Right lobe of liver (tissue), 6 donors: ENCODE measurements at regions not wholly inside any gene's neighbourhood (a gene's known extent, or its start where the extent isn't known, plus 50 kb on each side); places are given as distances from the start of the nearest gene placed in this dataset.
"Not testable (repeated sequence)": the region's sequence is repeated elsewhere in the genome, so short reads cannot be mapped to it uniquely, and the experiment has no call there.

ENCODE experiments used
- ATAC-seq, 4 donors: fragments of 200-7000 bp; cut with Tn5 transposase; one replicate each; pipeline ENCODE4 v1.9.1; 2020; ENCODE audit warnings: mild to moderate bottlenecking in 4 of 4, moderate library complexity in 4 of 4
- DNase-seq, 3 donors: peaks; one replicate each; pipeline ENCODE4 v3.0.0-alpha.2; 2020
- H3K27ac ChIP-seq, 3 donors: fragments of 200-600 bp; one replicate each; pipeline ENCODE4 v1.8.0; 2022
- H3K27me3 ChIP-seq, 2 donors: fragments of 200-600 bp; one replicate each; pipeline ENCODE4 v1.8.0; 2022
- H3K36me3 ChIP-seq, 4 donors: fragments of 200-600 bp; sonication (generic) in 1 of 4; one replicate each; pipeline versions ENCODE4 v1.5.1 to v1.8.0; 2017 to 2022; ENCODE audit warnings: control low read depth in 1 of 4
- H3K4me1 ChIP-seq, 4 donors: fragments of 200-600 bp; sonication (generic) in 1 of 4; one replicate each; pipeline versions ENCODE4 v1.5.1 to v1.8.0; 2017 to 2022; ENCODE audit warnings: control low read depth in 1 of 4
- H3K4me3 ChIP-seq, 3 donors: fragments of 200-600 bp; one replicate each; pipeline ENCODE4 v1.8.0; 2022
- H3K9me3 ChIP-seq, 4 donors: fragments of 200-600 bp; sonication (generic) in 1 of 4; one replicate each; pipeline versions ENCODE4 v1.5.1 to v1.8.0; 2017 to 2022; ENCODE audit warnings: control low read depth in 1 of 4
- CTCF ChIP-seq, 4 donors: fragments of 200-600 bp in 3 of 4; fragments of 450-650 bp in 1 of 4; IDR thresholded peaks; one replicate each; pipeline versions ENCODE4 v1.5.1 to v1.8.0; 2016 to 2022; ENCODE audit warnings: antibody characterized with exemption in 4 of 4, mild to moderate bottlenecking in 2 of 4
- POLR2A ChIP-seq: fragments of 450-650 bp; IDR thresholded peaks from one replicate; pipeline ENCODE4 v1.6.1; 2017; ENCODE audit warnings: antibody characterized with exemption, mild to moderate bottlenecking
- WGBS: methylation state at CpG from one replicate; pipeline ENCODE4 v1.1.6; 2018; ENCODE audit warnings: low coverage, low lambda C conversion rate; ENCODE audit not compliant: insufficient coverage; ENCODE audit errors: missing lambda C conversion rate; 5-methylcytosine and 5-hydroxymethylcytosine counted together
- intact Hi-C, 2 donors: fragments of 100-400 bp; cut with DNase I; formaldehyde crosslinking; loops; one replicate each; pipeline versions ENCODE4 v1.11.2 to v1.14.1; 2022
- donor health status: DM: no; HTN: yes; CAD: no.
- donor health status: DM: no; HTN: no; CAD: no.
- donor health status: DM: no; HTN: no; CAD: no.
- donor health status: DM: no; HTN: yes; CAD: no.
- donor health status: DM: no; HTN: yes; CAD: no.

- Histone ChIP-seq H3K4me3 (no peak overlapping the region), H3K4me1 (peaks cover 0 to 2% (median 0%) of the 10 kb centered on the region in 4 donors), H3K9me3 (no peaks in the 10 kb centered on the region), H3K36me3 (no peaks in the 10 kb centered on the region), H3K27ac (no peak overlapping the region), H3K27me3 (no peaks in the 10 kb centered on the region)
- intact Hi-C loops = no loop called here
- TF ChIP-seq POLR2A (no peak), CTCF (IDR thresholded peaks at IDR 0.05) (no peak)
- WGBS = 40% methylated on average over 2 of the region's 2 CpGs
- ATAC-seq (no peak), DNase-seq (no peak)
Measured at GRCh38 chr7:10643545-10643944, 330.1 kb upstream of the PHF14 start.

- H3K4me3 ChIP-seq = no peak overlapping the region
- TF ChIP-seq POLR2A (no peak), CTCF (IDR thresholded peaks at IDR 0.05) (no peak)
- H3K27me3 ChIP-seq = no peaks in the 10 kb centered on the region
- ATAC-seq = no peak
- WGBS = 87% methylated on average over 3 of the region's 3 CpGs
- no peak overlapping the region for H3K27ac ChIP-seq
- DNase-seq = no peak
- H3K9me3 ChIP-seq = no peaks in the 10 kb centered on the region
- H3K4me1 ChIP-seq = no peaks in the 10 kb centered on the region
- intact Hi-C loops = no loop called here
- no peaks in the 10 kb centered on the region for H3K36me3 ChIP-seq
Measured at GRCh38 chr7:10644849-10645248, 328.8 kb upstream of the PHF14 start.

GRCh38 chr7:10646194-10646593 is 327.5 kb upstream of the PHF14 start:
- H3K27ac ChIP-seq = no peak overlapping the region

GRCh38 chr7:10648289-10648688 is 325.4 kb upstream of the PHF14 start:
- DNase-seq = no peak
- TF ChIP-seq POLR2A = no peak
- no peak for TF ChIP-seq CTCF (IDR thresholded peaks at IDR 0.05)
- ATAC-seq = no peak
- no peaks in the 10 kb centered on the region for H3K4me1 ChIP-seq
- no peaks in the 10 kb centered on the region for H3K27me3 ChIP-seq
- no peaks in the 10 kb centered on the region for H3K36me3 ChIP-seq
- H3K9me3 ChIP-seq = no peaks in the 10 kb centered on the region
- no peak overlapping the region for H3K27ac ChIP-seq
- H3K4me3 ChIP-seq = no peak overlapping the region
- 67% methylated on average over 5 of the region's 5 CpGs for WGBS
- intact Hi-C loops = no loop called here

More at GRCh38 chr7:10646194-10646593, 327.5 kb upstream of the PHF14 start:
- ATAC-seq (no peak), DNase-seq (no peak)
- Histone ChIP-seq H3K27me3 (no peaks in the 10 kb centered on the region), H3K4me1 (no peaks in the 10 kb centered on the region), H3K4me3 (no peak overlapping the region), H3K36me3 (no peaks in the 10 kb centered on the region), H3K9me3 (no peaks in the 10 kb centered on the region)
- no peak for TF ChIP-seq CTCF (IDR thresholded peaks at IDR 0.05)
- no peak for TF ChIP-seq POLR2A
- 17% methylated on average over 5 of the region's 5 CpGs for WGBS
- intact Hi-C loops = no loop called here

GRCh38 chr7:10649120-10649519 is 324.6 kb upstream of the PHF14 start:
- intact Hi-C loops, H3K9me3 ChIP-seq, DNase-seq, H3K27ac ChIP-seq, H3K4me1 ChIP-seq, ATAC-seq, H3K4me3 ChIP-seq, H3K27me3 ChIP-seq, H3K36me3 ChIP-seq: not testable (repeated sequence)
- WGBS = 71% methylated on average over 2 of the region's 7 CpGs
